Endothelial cell of umbilical vein (primary cell): ENCODE measurements at regions not wholly inside any gene's neighbourhood (a gene's known extent, or its start where the extent isn't known, plus 50 kb on each side); places are given as distances from the start of the nearest gene placed in this dataset.

Experiments used
- BruUV-seq: library from RNA; stranded (reverse); fragments of 400-500 nt; replicated peaks from 2 replicates; lab custom pipeline; 2021; lab: Mats Ljungman, UMichigan
- CTCF ChIA-PET: fragments of 300-600, 350-600 bp; sonication (Branson Sonifier 250); formaldehyde crosslinking; loops from one replicate; lab custom pipeline; 2021; ENCODE audit warnings: antibody characterized with exemption, inconsistent platforms; lab: Charles Lee
- POLR2A ChIA-PET: fragments of 300-600, 350-600 bp; sonication (Branson Sonifier 250); formaldehyde crosslinking; loops from one replicate; lab custom pipeline; 2021; ENCODE audit warnings: antibody characterized with exemption, inconsistent platforms; lab: Charles Lee
- DNase-seq: peaks from one replicate; pipeline ENCODE4 v3.0.0-alpha.2; 2011; ENCODE audit warnings: low read depth, low spot score
- FAIRE-seq: peaks from 2 replicates; lab custom pipeline; 2011; peaks lifted over from hg19 to GRCh38; lab: Jason Lieb, UNC
- H2AFZ ChIP-seq: 2 replicates; pipeline ENCODE4 v1.6.0; 2012; ENCODE audit warnings: low read depth, low read length, control low read depth, inconsistent platforms
- H3K27ac ChIP-seq: 2 replicates; pipeline ENCODE4 v1.5.1; 2011; ENCODE audit warnings: low read depth, mild to moderate bottlenecking, control low read depth, low read length, moderate library complexity; ENCODE audit not compliant: insufficient read depth
- H3K27me3 ChIP-seq, 2 experiments: 2 replicates each; pipeline versions ENCODE4 v1.6.0 to v1.6.1; 2011; ENCODE audit warnings: low read length in 2 of 2, mixed read lengths in 1 of 2; ENCODE audit not compliant: control insufficient read depth in 2 of 2, insufficient read depth in 2 of 2
- H3K36me3 ChIP-seq, 2 experiments: 2 replicates in 1 of 2; 3 replicates in 1 of 2; pipeline ENCODE4 v1.5.1; 2011; ENCODE audit warnings: low read length in 2 of 2, mild to moderate bottlenecking in 1 of 2, moderate library complexity in 1 of 2; ENCODE audit not compliant: control insufficient read depth in 2 of 2, insufficient read depth in 2 of 2; ENCODE audit errors: extremely low read depth in 1 of 2
- H3K4me1 ChIP-seq: 3 replicates; pipeline ENCODE4 v1.5.1; 2011; ENCODE audit warnings: mild to moderate bottlenecking, low read length; ENCODE audit not compliant: control insufficient read depth, insufficient read depth; ENCODE audit errors: extremely low read depth
- H3K4me2 ChIP-seq: 2 replicates; pipeline ENCODE4 v1.6.1; 2011; ENCODE audit warnings: low read length, control low read depth, mixed read lengths; ENCODE audit not compliant: insufficient read depth
- H3K4me3 ChIP-seq, 3 experiments: fragments of 200-600 bp in 1 of 3; sonication (generic), shearing (Covaris generic) in 1 of 3; replicated peaks in 1 of 3; 2 replicates each; pipeline ENCODE4 v1.5.1; 2011 to 2016; ENCODE audit warnings: control low read depth in 3 of 3, low read length in 3 of 3, mild to moderate bottlenecking in 2 of 3, inconsistent platforms in 1 of 3, low read depth in 1 of 3, moderate library complexity in 1 of 3; ENCODE audit not compliant: insufficient read depth in 1 of 3
- H3K79me2 ChIP-seq: 2 replicates; pipeline ENCODE4 v1.6.0; 2012; ENCODE audit warnings: low read length, inconsistent platforms; ENCODE audit not compliant: control insufficient read depth, insufficient read depth
- H3K9ac ChIP-seq: replicated peaks from 2 replicates; pipeline ENCODE3; 2011; ENCODE audit warnings: low read length, control low read depth; ENCODE audit not compliant: insufficient read depth; ENCODE audit errors: extremely low read depth
- H3K9me1 ChIP-seq: replicated peaks from 3 replicates; pipeline ENCODE4 v1.6.0; 2011; ENCODE audit warnings: mild to moderate bottlenecking, low read length; ENCODE audit not compliant: control insufficient read depth, insufficient read depth; ENCODE audit errors: extremely low read depth
- H3K9me3 ChIP-seq: replicated peaks from 2 replicates; pipeline ENCODE4 v1.5.1; 2012; ENCODE audit warnings: low read length, inconsistent platforms; ENCODE audit not compliant: control insufficient read depth, insufficient read depth
- H4K20me1 ChIP-seq: replicated peaks from 2 replicates; pipeline ENCODE3; 2011; ENCODE audit warnings: mild to moderate bottlenecking, low read length; ENCODE audit not compliant: control insufficient read depth, insufficient read depth; ENCODE audit errors: extremely low read depth
- CTCF ChIP-seq, 2 donors: IDR thresholded peaks; 1 replicate in 1 of 2; 2 replicates in 1 of 2; pipeline ENCODE4 v1.5.1; 2011; ENCODE audit warnings: low read length in 2 of 2, mild to moderate bottlenecking in 2 of 2, moderate library complexity in 2 of 2, control low read depth in 1 of 2, inconsistent platforms in 1 of 2, low read depth in 1 of 2; ENCODE audit not compliant: insufficient read depth in 1 of 2; ENCODE audit errors: extremely low read depth in 1 of 2
- EZH2 ChIP-seq: IDR thresholded peaks from 2 replicates; pipeline ENCODE4 v1.6.1; 2012; ENCODE audit warnings: borderline replicate concordance, low read depth, mild to moderate bottlenecking, moderate library complexity, low read length, inconsistent platforms; ENCODE audit not compliant: severe bottlenecking
- FOS ChIP-seq: IDR thresholded peaks from 2 replicates; pipeline ENCODE4 v1.6.1; 2011; ENCODE audit warnings: mild to moderate bottlenecking, low read length, moderate library complexity, borderline replicate concordance; ENCODE audit not compliant: insufficient read depth
- GATA2 ChIP-seq: IDR thresholded peaks from 2 replicates; pipeline ENCODE4 v1.7.0; 2011; ENCODE audit warnings: low read depth, mild to moderate bottlenecking, moderate library complexity, mixed read lengths, low read length; ENCODE audit not compliant: insufficient read length, insufficient read depth
- JUN ChIP-seq: IDR thresholded peaks from 2 replicates; pipeline ENCODE4 v1.6.1; 2011; ENCODE audit warnings: borderline replicate concordance, low read depth; ENCODE audit not compliant: insufficient read length, insufficient read depth
- MAX ChIP-seq: IDR thresholded peaks from 2 replicates; pipeline ENCODE4 v1.6.1; 2011; ENCODE audit not compliant: insufficient read depth, insufficient read length
- MYC ChIP-seq: IDR thresholded peaks from one replicate; pipeline ENCODE4 v1.6.1; 2011; ENCODE audit warnings: mild to moderate bottlenecking, low read depth, low read length
- POLR2A ChIP-seq: IDR thresholded peaks from 2 replicates; pipeline ENCODE4 v1.6.1; 2012; ENCODE audit warnings: low read depth, mild to moderate bottlenecking, control low read depth, low read length
- POLR2AphosphoS5 ChIP-seq: IDR thresholded peaks from 2 replicates; pipeline ENCODE4 v1.6.1; 2012; ENCODE audit warnings: low read depth, mild to moderate bottlenecking, control low read depth, low read length, moderate library complexity; ENCODE audit not compliant: insufficient read depth
- dilution Hi-C: fragments of 300-500 bp; cut with MboI; formaldehyde crosslinking; loops from one replicate; pipeline ENCODE4 v1.15.0; 2019; ENCODE audit warnings: low sequenced_read_pairs; ENCODE audit not compliant: extremely low pct_ligation_motif_present
- intact Hi-C: fragments of 100-400 bp; cut with micrococcal nuclease; formaldehyde crosslinking; loops from one replicate; pipeline ENCODE4 v1.10.0; 2022

GRCh38 chr4:120329386-120329785, 262.7 kb upstream of the MAD2L1 start:
- ChIA-PET POLR2A (no interaction called here), CTCF (no interaction called here)
- H3K79me2 ChIP-seq = no peaks in the 10 kb centered on the region
- no peak for DNase-seq
- H3K27ac ChIP-seq = no peak overlapping the region
- H3K9ac ChIP-seq = no peak overlapping the region
- H3K4me1 ChIP-seq = no peaks in the 10 kb centered on the region
- no peaks in the 10 kb centered on the region for H4K20me1 ChIP-seq
- no peak overlapping the region for H3K4me2 ChIP-seq
- FAIRE-seq = no peak
- H3K9me3 ChIP-seq = no peaks in the 10 kb centered on the region
- dilution Hi-C loops (no loop called here), intact Hi-C loops (no loop called here)
- no peaks in the 10 kb centered on the region for H3K9me1 ChIP-seq
- no peak overlapping the region for H3K4me3 ChIP-seq
- H2AFZ ChIP-seq = no peak overlapping the region
- no peaks in the 10 kb centered on the region for H3K27me3 ChIP-seq
- no peaks in the 10 kb centered on the region for H3K36me3 ChIP-seq
- BruUV-seq = no TSS peak
- TF ChIP-seq MYC (no peak), POLR2AphosphoS5 (no peak), CTCF (IDR thresholded peaks at IDR 0.05; ENCODE audit: extremely low read depth in 1 of 2, insufficient read depth in 1 of 2, low read depth in 1 of 2, low read length in 2 of 2) (no peak), MAX (no peak), JUN (no peak), EZH2 (no peak), POLR2A (no peak), FOS (no peak), GATA2 (no peak)
